ENCODE measurements at regions not wholly inside any gene's neighbourhood (a gene's known extent, or its start where the extent isn't known, plus 50 kb on each side); places are given as distances from the start of the nearest gene placed in this dataset.

- H3K27ac ChIP-seq, result no peak overlapping the region
- H3K4me2 ChIP-seq, result no peak overlapping the region
- no peak for DNase-seq (ENCODE audit: low spot score)
- TF ChIP-seq, protein P1, sequence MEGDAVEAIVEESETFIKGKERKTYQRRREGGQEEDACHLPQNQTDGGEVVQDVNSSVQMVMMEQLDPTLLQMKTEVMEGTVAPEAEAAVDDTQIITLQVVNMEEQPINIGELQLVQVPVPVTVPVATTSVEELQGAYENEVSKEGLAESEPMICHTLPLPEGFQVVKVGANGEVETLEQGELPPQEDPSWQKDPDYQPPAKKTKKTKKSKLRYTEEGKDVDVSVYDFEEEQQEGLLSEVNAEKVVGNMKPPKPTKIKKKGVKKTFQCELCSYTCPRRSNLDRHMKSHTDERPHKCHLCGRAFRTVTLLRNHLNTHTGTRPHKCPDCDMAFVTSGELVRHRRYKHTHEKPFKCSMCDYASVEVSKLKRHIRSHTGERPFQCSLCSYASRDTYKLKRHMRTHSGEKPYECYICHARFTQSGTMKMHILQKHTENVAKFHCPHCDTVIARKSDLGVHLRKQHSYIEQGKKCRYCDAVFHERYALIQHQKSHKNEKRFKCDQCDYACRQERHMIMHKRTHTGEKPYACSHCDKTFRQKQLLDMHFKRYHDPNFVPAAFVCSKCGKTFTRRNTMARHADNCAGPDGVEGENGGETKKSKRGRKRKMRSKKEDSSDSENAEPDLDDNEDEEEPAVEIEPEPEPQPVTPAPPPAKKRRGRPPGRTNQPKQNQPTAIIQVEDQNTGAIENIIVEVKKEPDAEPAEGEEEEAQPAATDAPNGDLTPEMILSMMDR (IDR thresholded peaks at IDR 0.05; ENCODE audit: poor library complexity), result peak; percentile 29
- TF ChIP-seq EZH2phosphoT487 (IDR thresholded peaks at IDR 0.05; ENCODE audit: low read depth, severe bottlenecking, unreplicated experiment), result no peak
- no peaks in the 10 kb centered on the region for H4K20me1 ChIP-seq (ENCODE audit: insufficient read depth, poor library complexity, severe bottlenecking)
- no peak overlapping the region for H2AFZ ChIP-seq
- H3K79me2 ChIP-seq, result no peaks in the 10 kb centered on the region
- H3K27me3 ChIP-seq, result no peaks in the 10 kb centered on the region
- no peaks in the 10 kb centered on the region for H3K9me2 ChIP-seq (replicated peaks; ENCODE audit: insufficient read depth)
- H3K36me3 ChIP-seq (replicated peaks; ENCODE audit: insufficient read depth, low read depth), result no peaks in the 10 kb centered on the region
- H3K9me3 ChIP-seq (ENCODE audit: low read depth), result no peaks in the 10 kb centered on the region
- H3K4me1 ChIP-seq (ENCODE audit: insufficient read depth), result no peaks in the 10 kb centered on the region
- 96% methylated on average over 1 of the region's 1 CpG for WGBS (ENCODE audit: low lambda C conversion rate, missing lambda C conversion rate)
- H3K4me3 ChIP-seq, result no peak overlapping the region
Observed at GRCh38 chr11:70942593-70942992, 309.8 kb downstream of the SHANK2 start.

DNA sequence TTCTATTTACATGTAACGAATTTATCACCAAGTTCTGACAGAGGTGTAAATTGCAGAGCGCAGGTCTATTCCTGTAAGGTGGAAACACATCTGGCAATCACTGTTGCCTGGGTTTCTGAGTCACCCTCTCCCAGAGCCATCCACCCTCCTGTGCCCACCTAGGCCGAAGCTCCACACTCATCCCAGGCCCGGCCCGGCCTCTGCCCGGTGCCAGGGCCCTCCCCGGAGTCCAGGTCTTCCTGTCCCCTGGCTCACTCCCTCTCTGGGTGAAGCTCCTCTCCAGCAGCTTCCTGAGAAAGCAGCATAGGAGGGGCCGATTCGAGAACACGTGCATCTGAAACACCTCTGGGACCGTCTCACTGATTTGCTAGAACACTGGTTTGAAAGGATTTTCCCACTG, 308.2 kb downstream of the SHANK2 start:
- Histone ChIP-seq H3K4me3 (no peak overlapping the region), H3K79me2 (no peaks in the 10 kb centered on the region), H2AFZ (no peak overlapping the region), H4K20me1 (ENCODE audit: insufficient read depth, poor library complexity, severe bottlenecking) (no peaks in the 10 kb centered on the region), H3K27me3 (no peaks in the 10 kb centered on the region), H3K36me3 (replicated peaks; ENCODE audit: insufficient read depth, low read depth) (no peaks in the 10 kb centered on the region), H3K9me2 (replicated peaks; ENCODE audit: insufficient read depth) (no peaks in the 10 kb centered on the region), H3K27ac (no peak overlapping the region), H3K4me2 (no peak overlapping the region), H3K4me1 (ENCODE audit: insufficient read depth) (no peaks in the 10 kb centered on the region), H3K9me3 (ENCODE audit: low read depth) (no peaks in the 10 kb centered on the region)
- WGBS (ENCODE audit: low lambda C conversion rate, missing lambda C conversion rate), result 95% methylated on average over 11 of the region's 11 CpGs
- no peak for TF ChIP-seq EZH2phosphoT487 (IDR thresholded peaks at IDR 0.05; ENCODE audit: low read depth, severe bottlenecking, unreplicated experiment)
- TF ChIP-seq EZH2 (IDR thresholded peaks at IDR 0.05; ENCODE audit: borderline replicate concordance), result no peak
- TF ChIP-seq, protein P1 (IDR thresholded peaks at IDR 0.05; ENCODE audit: poor library complexity), result no peak
- DNase-seq (ENCODE audit: low spot score), result no peak

DNA sequence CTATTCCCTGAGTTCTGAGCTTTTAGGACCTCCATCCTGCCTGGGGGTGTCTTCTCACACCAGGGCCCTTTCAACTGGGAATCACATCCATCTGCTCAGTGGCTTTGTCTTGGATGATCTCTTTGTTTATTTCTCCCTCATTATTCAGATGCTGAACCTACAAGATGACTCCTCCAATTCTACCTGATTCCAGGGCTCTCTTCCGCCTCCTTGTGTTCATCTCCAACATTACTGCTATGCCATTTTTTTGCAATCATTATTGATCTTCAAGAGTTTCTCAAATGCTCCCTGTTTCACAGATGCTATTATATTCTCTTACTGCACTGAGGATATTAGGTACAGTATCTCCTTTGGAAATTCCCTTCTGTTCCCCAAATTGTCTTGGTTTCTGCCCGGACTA, 307.7 kb downstream of the SHANK2 start:
- 87% methylated on average over 2 of the region's 2 CpGs for WGBS (ENCODE audit: low lambda C conversion rate, missing lambda C conversion rate)
- no peak overlapping the region for H3K27ac ChIP-seq

More for the DNA sequence above, 307.7 kb downstream of the SHANK2 start:
- Histone ChIP-seq H3K79me2 (no peaks in the 10 kb centered on the region), H3K9me2 (replicated peaks; ENCODE audit: insufficient read depth) (no peaks in the 10 kb centered on the region), H2AFZ (no peak overlapping the region), H3K9me3 (ENCODE audit: low read depth) (no peaks in the 10 kb centered on the region), H3K4me3 (no peak overlapping the region), H4K20me1 (ENCODE audit: insufficient read depth, poor library complexity, severe bottlenecking) (no peaks in the 10 kb centered on the region), H3K4me1 (ENCODE audit: insufficient read depth) (no peaks in the 10 kb centered on the region), H3K27me3 (no peaks in the 10 kb centered on the region), H3K4me2 (no peak overlapping the region), H3K36me3 (replicated peaks; ENCODE audit: insufficient read depth, low read depth) (no peaks in the 10 kb centered on the region)
- TF ChIP-seq, protein P1 (IDR thresholded peaks at IDR 0.05; ENCODE audit: poor library complexity), result no peak
- no peak for TF ChIP-seq EZH2phosphoT487 (IDR thresholded peaks at IDR 0.05; ENCODE audit: low read depth, severe bottlenecking, unreplicated experiment)
- TF ChIP-seq EZH2 (IDR thresholded peaks at IDR 0.05; ENCODE audit: borderline replicate concordance), result no peak
- DNase-seq (ENCODE audit: low spot score), result no peak
